Cardiac muscle cell (in vitro differentiated cells and primary cell): ENCODE measurements at regions not wholly inside any gene's neighbourhood (a gene's known extent, or its start where the extent isn't known, plus 50 kb on each side); places are given as distances from the start of the nearest gene placed in this dataset.

Experiments used
- DNase-seq, 2 donors: peaks; one replicate each; pipeline versions ENCODE4 v3.0.0 to v3.0.0-alpha.2; 2010 to 2017; ENCODE audit warnings: low read depth in 1 of 2, low spot score in 1 of 2
- H3K27ac ChIP-seq: fragments of 200-600 bp; sonication (generic); 2 replicates; pipeline ENCODE4 v1.5.1; 2016
- H3K27me3 ChIP-seq: fragments of 200-600 bp; sonication (generic); 2 replicates; pipeline ENCODE4 v1.6.0; 2016; ENCODE audit warnings: control low read depth
- H3K36me3 ChIP-seq: fragments of 200-600 bp; sonication (generic); 2 replicates; pipeline ENCODE4 v1.5.1; 2016; ENCODE audit warnings: control low read depth
- H3K4me1 ChIP-seq: fragments of 200-600 bp; sonication (generic); 2 replicates; pipeline ENCODE4 v1.8.1; 2017; ENCODE audit warnings: low read depth, mild to moderate bottlenecking, mixed run types
- H3K4me3 ChIP-seq: fragments of 200-600 bp; sonication (generic); 2 replicates; pipeline ENCODE4 v1.5.1; 2016; ENCODE audit warnings: mild to moderate bottlenecking
- H3K9me3 ChIP-seq: fragments of 200-600 bp; sonication (generic); 2 replicates; pipeline ENCODE4 v1.5.1; 2017; ENCODE audit warnings: low read depth, mild to moderate bottlenecking, control low read depth
- CTCF ChIP-seq: IDR thresholded peaks from 2 replicates; pipeline ENCODE4 v1.5.1; 2012; ENCODE audit warnings: low read depth, mild to moderate bottlenecking, low read length

GRCh38 chr7:112897839-112898431 is 107.7 kb upstream of the TMEM168 start:
- DNase-seq: no peak
- H3K27me3 ChIP-seq: no peaks in the 10 kb centered on the region
- no peak overlapping the region for H3K4me3 ChIP-seq
- TF ChIP-seq CTCF: no peak
- H3K27ac ChIP-seq: no peak overlapping the region
- H3K4me1 ChIP-seq: peaks cover 5% of the 10 kb centered on the region
- peaks cover 14% of the 10 kb centered on the region for H3K36me3 ChIP-seq
- H3K9me3 ChIP-seq: no peaks in the 10 kb centered on the region

- H3K27me3 ChIP-seq: no peaks in the 10 kb centered on the region
- peaks cover 15% of the 10 kb centered on the region for H3K36me3 ChIP-seq
- no peak overlapping the region for H3K4me3 ChIP-seq
- no peak for TF ChIP-seq CTCF
- H3K4me1 ChIP-seq: peaks cover 16% of the 10 kb centered on the region
- peak in 1 of 2 donors; percentile 9 for DNase-seq
- H3K9me3 ChIP-seq: no peaks in the 10 kb centered on the region
- no peak overlapping the region for H3K27ac ChIP-seq
Observed at GRCh38 chr7:112896026-112896601, 105.9 kb upstream of the TMEM168 start.

GRCh38 chr7:112892263-112892662 is 102.1 kb upstream of the TMEM168 start:
- no peak for TF ChIP-seq CTCF
- DNase-seq: peak in 1 of 2 donors; percentile 58
- Histone ChIP-seq H3K36me3 (peaks cover 15% of the 10 kb centered on the region), H3K9me3 (no peaks in the 10 kb centered on the region), H3K27me3 (no peaks in the 10 kb centered on the region), H3K4me1 (peaks cover 42% of the 10 kb centered on the region), H3K4me3 (no peak overlapping the region), H3K27ac (no peak overlapping the region)

GRCh38 chr7:112891698-112892097 is 101.5 kb upstream of the TMEM168 start:
- H3K4me1 ChIP-seq: peaks cover 38% of the 10 kb centered on the region
- peak in 1 of 2 donors; percentile 7 for DNase-seq
- peaks cover 15% of the 10 kb centered on the region for H3K36me3 ChIP-seq
- no peaks in the 10 kb centered on the region for H3K9me3 ChIP-seq
- H3K27ac ChIP-seq: peak overlapping the region; percentile 31
- no peaks in the 10 kb centered on the region for H3K27me3 ChIP-seq
- no peak overlapping the region for H3K4me3 ChIP-seq
- no peak for TF ChIP-seq CTCF

GRCh38 chr7:112889834-112890438 is 99.7 kb upstream of the TMEM168 start:
- no peaks in the 10 kb centered on the region for H3K27me3 ChIP-seq
- no peaks in the 10 kb centered on the region for H3K9me3 ChIP-seq
- peak overlapping the region; percentile 72 for H3K27ac ChIP-seq
- H3K36me3 ChIP-seq: peaks cover 15% of the 10 kb centered on the region
- DNase-seq: no peak
- H3K4me1 ChIP-seq: peaks cover 37% of the 10 kb centered on the region
- no peak overlapping the region for H3K4me3 ChIP-seq
- no peak for TF ChIP-seq CTCF
